Esophagus squamous epithelium (tissue), 5 donors: ENCODE measurements at regions not wholly inside any gene's neighbourhood (a gene's known extent, or its start where the extent isn't known, plus 50 kb on each side); places are given as distances from the start of the nearest gene placed in this dataset.

Experiments used
- DNase-seq: peaks from one replicate; lab custom pipeline; 2025; lab: John Stamatoyannopoulos, UW
- H3K27ac ChIP-seq, 4 donors: fragments of 200-600 bp; sonication (generic); one replicate each; pipeline ENCODE4 v1.5.1; 2016 to 2019; ENCODE audit warnings: mild to moderate bottlenecking in 1 of 4
- H3K27me3 ChIP-seq, 4 donors: fragments of 200-600 bp; sonication (generic); 1 replicate in 3 of 4; 2 replicates in 1 of 4; pipeline versions ENCODE4 v1.5.1 to v1.6.0; 2017 to 2021; ENCODE audit warnings: antibody characterized with exemption in 1 of 4
- H3K36me3 ChIP-seq, 3 donors: fragments of 200-600 bp; sonication (generic); one replicate each; pipeline ENCODE4 v1.5.1; 2016 to 2019
- H3K4me1 ChIP-seq, 3 donors: fragments of 200-600 bp; sonication (generic); one replicate each; pipeline ENCODE4 v1.5.1; 2017 to 2019
- H3K4me3 ChIP-seq, 4 donors: fragments of 200-600 bp; sonication (generic); 1 replicate in 3 of 4; 2 replicates in 1 of 4; pipeline ENCODE4 v1.5.1; 2016 to 2019; ENCODE audit warnings: mild to moderate bottlenecking in 2 of 4, moderate library complexity in 1 of 4
- H3K9me3 ChIP-seq, 3 donors: fragments of 200-600 bp; sonication (generic); one replicate each; pipeline ENCODE4 v1.5.1; 2016 to 2019
- CTCF ChIP-seq, 6 experiments: fragments of 450-650 bp in 4 of 6; fragments of 200-600 bp in 2 of 6; sonication (generic) in 2 of 6; IDR thresholded peaks; one replicate each; pipeline ENCODE4 v1.5.1; 2016 to 2019; ENCODE audit warnings: antibody characterized with exemption in 6 of 6, mild to moderate bottlenecking in 4 of 6, moderate library complexity in 4 of 6
- POLR2A ChIP-seq, 4 donors: fragments of 450-650 bp; IDR thresholded peaks; one replicate each; pipeline ENCODE4 v1.6.1; 2017; ENCODE audit warnings: antibody characterized with exemption in 4 of 4, mild to moderate bottlenecking in 4 of 4, moderate library complexity in 3 of 4
- WGBS, 2 donors: methylation state at CpG; one replicate each; pipeline ENCODE4 v1.1.5; 2018; 5-methylcytosine and 5-hydroxymethylcytosine counted together
- intact Hi-C: fragments of 100-400 bp; cut with DNase I; formaldehyde crosslinking; loops from one replicate; pipeline ENCODE4 v1.15.0; 2022
- donor health status: DM: yes; HTN: yes; CAD: no.

GRCh38 chr9:86674487-86674886 lies 272.8 kb downstream of the GAS1 start:
- 54 to 62% methylated on average over 2 of the region's 2 CpGs for WGBS, 2 donors
- Histone ChIP-seq H3K4me1 (peaks cover 0 to 4% (median 4%) of the 10 kb centered on the region in 3 donors), H3K36me3 (no peaks in the 10 kb centered on the region), H3K9me3 (peaks cover 0 to 5% (median 0%) of the 10 kb centered on the region in 3 donors), H3K27ac (no peak overlapping the region), H3K27me3 (no peaks in the 10 kb centered on the region), H3K4me3 (no peak overlapping the region)
- no peak for DNase-seq
- intact Hi-C loops: no loop called here
- TF ChIP-seq CTCF (IDR thresholded peaks at IDR 0.05) (no peak), POLR2A (IDR thresholded peaks at IDR 0.05) (no peak)

GRCh38 chr9:86672966-86673365 lies 274.3 kb downstream of the GAS1 start:
- WGBS, 2 donors: 88 to 91% methylated on average over 2 of the region's 2 CpGs
- Histone ChIP-seq H3K4me1 (peaks cover 0 to 5% (median 4%) of the 10 kb centered on the region in 3 donors), H3K9me3 (peaks cover 0 to 5% (median 0%) of the 10 kb centered on the region in 3 donors), H3K27me3 (no peaks in the 10 kb centered on the region), H3K27ac (no peak overlapping the region), H3K36me3 (no peaks in the 10 kb centered on the region), H3K4me3 (no peak overlapping the region)
- no peak for DNase-seq
- TF ChIP-seq CTCF (IDR thresholded peaks at IDR 0.05): no peak
- no peak for TF ChIP-seq POLR2A (IDR thresholded peaks at IDR 0.05)
- intact Hi-C loops: no loop called here

- Histone ChIP-seq H3K27me3 (no peaks in the 10 kb centered on the region), H3K36me3 (no peaks in the 10 kb centered on the region), H3K4me1 (peaks cover 0 to 5% (median 4%) of the 10 kb centered on the region in 3 donors), H3K9me3 (peaks cover 0 to 5% (median 0%) of the 10 kb centered on the region in 3 donors), H3K27ac (no peak overlapping the region), H3K4me3 (no peak overlapping the region)
- TF ChIP-seq POLR2A (IDR thresholded peaks at IDR 0.05) (no peak), CTCF (IDR thresholded peaks at IDR 0.05) (no peak)
- 56 to 79% methylated on average over 9 of the region's 9 CpGs for WGBS, 2 donors
- no peak for DNase-seq
- intact Hi-C loops: no loop called here
Measured at GRCh38 chr9:86672301-86672700, 275.0 kb downstream of the GAS1 start.

GRCh38 chr9:86671018-86671417 lies 276.3 kb downstream of the GAS1 start:
- Histone ChIP-seq H3K4me3 (no peak overlapping the region), H3K4me1 (peaks cover 0 to 5% (median 4%) of the 10 kb centered on the region in 3 donors), H3K36me3 (no peaks in the 10 kb centered on the region), H3K27ac (no peak overlapping the region), H3K9me3 (peaks cover 0 to 5% (median 0%) of the 10 kb centered on the region in 3 donors), H3K27me3 (peaks cover 0 to 8% (median 0%) of the 10 kb centered on the region in 4 donors)
- no peak for TF ChIP-seq CTCF (IDR thresholded peaks at IDR 0.05)
- TF ChIP-seq POLR2A (IDR thresholded peaks at IDR 0.05): no peak
- DNase-seq: no peak
- WGBS, 2 donors: 78 to 91% methylated on average over 1 of the region's 1 CpG
- intact Hi-C loops: no loop called here

GRCh38 chr9:86670536-86670935 lies 276.8 kb downstream of the GAS1 start:
- Histone ChIP-seq H3K27ac (no peak overlapping the region), H3K4me1 (peaks cover 0 to 5% (median 4%) of the 10 kb centered on the region in 3 donors), H3K4me3 (no peak overlapping the region), H3K9me3 (peaks cover 0 to 5% (median 0%) of the 10 kb centered on the region in 3 donors), H3K36me3 (no peaks in the 10 kb centered on the region), H3K27me3 (peaks cover 0 to 12% (median 0%) of the 10 kb centered on the region in 4 donors)
- intact Hi-C loops: no loop called here
- no peak for TF ChIP-seq POLR2A (IDR thresholded peaks at IDR 0.05)
- no peak for TF ChIP-seq CTCF (IDR thresholded peaks at IDR 0.05)
- 95 to 100% methylated on average over 4 of the region's 4 CpGs for WGBS, 2 donors
- no peak for DNase-seq
